ENCODE measurements at regions not wholly inside any gene's neighbourhood (a gene's known extent, or its start where the extent isn't known, plus 50 kb on each side); places are given as distances from the start of the nearest gene placed in this dataset.

- H3K36me3 ChIP-seq (ENCODE audit: low read depth), result no peaks in the 10 kb centered on the region
- H3K4me3 ChIP-seq, result no peak overlapping the region
- no peak for DNase-seq
- no peak for TF ChIP-seq CTCF (IDR thresholded peaks at IDR 0.05)
- no peaks in the 10 kb centered on the region for H3K4me1 ChIP-seq (ENCODE audit: low read depth)
- H3K9me3 ChIP-seq, result no peaks in the 10 kb centered on the region
- ATAC-seq, result no peak
- intact Hi-C loops (cut with DNase I, micrococcal nuclease), result no loop called here
These were observed 64.7 kb downstream of the IFNG start for GRCh38 chr12:68094645-68095395.

GRCh38 chr12:68094195-68094594 lies 65.3 kb downstream of the IFNG start:
- TF ChIP-seq CTCF (IDR thresholded peaks at IDR 0.05), result no peak
- Histone ChIP-seq H3K4me3 (no peak overlapping the region), H3K36me3 (ENCODE audit: low read depth) (no peaks in the 10 kb centered on the region), H3K4me1 (ENCODE audit: low read depth) (no peaks in the 10 kb centered on the region), H3K9me3 (no peaks in the 10 kb centered on the region)
- DNase-seq (no peak), ATAC-seq (no peak)
- intact Hi-C loops (cut with DNase I, micrococcal nuclease), result no loop called here

GRCh38 chr12:68092976-68093375 lies 66.6 kb downstream of the IFNG start:
- Histone ChIP-seq H3K4me3 (no peak overlapping the region), H3K4me1 (ENCODE audit: low read depth) (no peaks in the 10 kb centered on the region), H3K36me3 (ENCODE audit: low read depth) (no peaks in the 10 kb centered on the region), H3K9me3 (peaks cover 5% of the 10 kb centered on the region)
- intact Hi-C loops (cut with DNase I, micrococcal nuclease), result no loop called here
- DNase-seq, result no peak
- TF ChIP-seq CTCF (IDR thresholded peaks at IDR 0.05), result no peak
- ATAC-seq, result no peak

GRCh38 chr12:68089101-68089500 lies 70.4 kb downstream of the IFNG start:
- intact Hi-C loops (cut with DNase I, micrococcal nuclease), result no loop called here
- no peak overlapping the region for H3K4me3 ChIP-seq
- DNase-seq, result no peak
- no peak for ATAC-seq
- no peak for TF ChIP-seq CTCF (IDR thresholded peaks at IDR 0.05)
- peaks cover 5% of the 10 kb centered on the region for H3K9me3 ChIP-seq
- no peaks in the 10 kb centered on the region for H3K36me3 ChIP-seq (ENCODE audit: low read depth)
- no peaks in the 10 kb centered on the region for H3K4me1 ChIP-seq (ENCODE audit: low read depth)

- no peaks in the 10 kb centered on the region for H3K36me3 ChIP-seq (ENCODE audit: low read depth)
- ATAC-seq, result no peak
These were observed 73.4 kb downstream of the IFNG start for GRCh38 chr12:68086019-68086603.

More at GRCh38 chr12:68086019-68086603, 73.4 kb downstream of the IFNG start:
- intact Hi-C loops (cut with DNase I, micrococcal nuclease), result no loop called here
- Histone ChIP-seq H3K4me3 (no peak overlapping the region), H3K4me1 (ENCODE audit: low read depth) (no peaks in the 10 kb centered on the region), H3K9me3 (peaks cover 7% of the 10 kb centered on the region)
- TF ChIP-seq CTCF (IDR thresholded peaks at IDR 0.05), result no peak
- no peak for DNase-seq

Measured in mucosa of descending colon (tissue), 3 donors.